GM12873 (cell line): ENCODE measurements at regions not wholly inside any gene's neighbourhood (a gene's known extent, or its start where the extent isn't known, plus 50 kb on each side); places are given as distances from the start of the nearest gene placed in this dataset.

ENCODE experiments used
- TF ChIP-seq, protein P1 (sequence below): IDR thresholded peaks from 2 replicates; pipeline ENCODE4 v1.5.1; 2012; ENCODE audit warnings: low read depth, mild to moderate bottlenecking, moderate library complexity, low read length, control low read depth; ENCODE audit not compliant: insufficient read depth; ENCODE audit errors: missing control alignments

DNA sequence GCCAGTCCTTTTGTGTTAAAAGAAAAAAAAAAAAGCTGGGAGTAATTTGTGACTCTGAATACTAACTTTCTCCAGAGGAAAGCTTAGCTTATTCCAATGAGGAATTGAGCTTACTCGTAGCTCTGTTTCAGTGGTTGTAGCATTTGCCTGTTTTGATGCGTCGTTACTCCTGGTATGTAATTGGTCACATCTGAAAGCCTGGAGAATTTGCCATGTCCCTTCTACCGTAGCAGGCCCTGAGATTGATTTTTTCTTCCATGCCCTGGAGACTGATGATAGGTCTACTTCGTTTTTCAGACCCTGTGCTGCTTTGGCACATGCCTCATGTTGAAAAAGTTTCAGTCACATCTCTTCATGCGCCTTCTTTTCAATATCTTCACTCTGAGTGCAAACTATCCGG lies 1103.0 kb downstream of the PLA2G4A start:
- TF ChIP-seq, protein P1, sequence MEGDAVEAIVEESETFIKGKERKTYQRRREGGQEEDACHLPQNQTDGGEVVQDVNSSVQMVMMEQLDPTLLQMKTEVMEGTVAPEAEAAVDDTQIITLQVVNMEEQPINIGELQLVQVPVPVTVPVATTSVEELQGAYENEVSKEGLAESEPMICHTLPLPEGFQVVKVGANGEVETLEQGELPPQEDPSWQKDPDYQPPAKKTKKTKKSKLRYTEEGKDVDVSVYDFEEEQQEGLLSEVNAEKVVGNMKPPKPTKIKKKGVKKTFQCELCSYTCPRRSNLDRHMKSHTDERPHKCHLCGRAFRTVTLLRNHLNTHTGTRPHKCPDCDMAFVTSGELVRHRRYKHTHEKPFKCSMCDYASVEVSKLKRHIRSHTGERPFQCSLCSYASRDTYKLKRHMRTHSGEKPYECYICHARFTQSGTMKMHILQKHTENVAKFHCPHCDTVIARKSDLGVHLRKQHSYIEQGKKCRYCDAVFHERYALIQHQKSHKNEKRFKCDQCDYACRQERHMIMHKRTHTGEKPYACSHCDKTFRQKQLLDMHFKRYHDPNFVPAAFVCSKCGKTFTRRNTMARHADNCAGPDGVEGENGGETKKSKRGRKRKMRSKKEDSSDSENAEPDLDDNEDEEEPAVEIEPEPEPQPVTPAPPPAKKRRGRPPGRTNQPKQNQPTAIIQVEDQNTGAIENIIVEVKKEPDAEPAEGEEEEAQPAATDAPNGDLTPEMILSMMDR, result no peak

DNA sequence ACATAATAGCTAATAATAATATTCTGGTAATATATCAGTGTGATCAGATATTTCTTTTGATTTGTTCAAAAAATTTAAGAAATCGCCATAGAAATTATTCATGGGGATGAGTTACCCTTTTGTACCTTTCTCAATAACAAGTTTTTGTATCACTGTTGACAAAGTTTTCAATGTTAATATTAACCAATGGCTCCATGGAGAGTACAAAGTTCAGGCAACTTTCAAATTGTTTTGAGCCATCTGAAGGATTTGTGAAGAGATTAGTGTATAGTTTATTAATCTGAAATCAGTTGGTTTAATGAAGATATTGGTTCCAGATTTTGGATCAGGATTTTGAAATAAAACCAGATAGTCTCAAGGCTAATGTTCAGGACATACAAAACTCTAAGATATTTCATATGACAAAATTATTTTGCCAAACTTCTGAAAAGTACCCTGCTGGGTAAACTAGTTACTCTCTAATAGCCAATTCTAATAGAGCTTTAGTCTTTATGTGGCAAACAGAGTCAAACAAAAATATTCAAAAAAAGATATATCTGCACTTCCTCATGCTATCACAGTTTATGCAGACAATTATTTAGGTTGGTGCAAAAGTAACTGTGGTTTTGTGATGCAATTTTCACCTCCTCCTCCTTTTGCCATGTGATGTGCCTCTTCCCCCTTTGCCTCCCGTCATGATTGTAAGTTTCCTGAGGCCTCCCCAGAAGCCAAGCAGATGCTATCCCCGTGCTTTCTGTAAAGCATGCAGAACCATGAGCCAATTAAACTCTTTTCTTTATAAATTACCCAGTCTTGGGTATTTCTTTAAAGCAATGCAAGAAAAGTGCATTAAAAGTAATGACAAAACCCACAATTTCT lies 1105.0 kb downstream of the PLA2G4A start:
- TF ChIP-seq, protein P1, result no peak

DNA sequence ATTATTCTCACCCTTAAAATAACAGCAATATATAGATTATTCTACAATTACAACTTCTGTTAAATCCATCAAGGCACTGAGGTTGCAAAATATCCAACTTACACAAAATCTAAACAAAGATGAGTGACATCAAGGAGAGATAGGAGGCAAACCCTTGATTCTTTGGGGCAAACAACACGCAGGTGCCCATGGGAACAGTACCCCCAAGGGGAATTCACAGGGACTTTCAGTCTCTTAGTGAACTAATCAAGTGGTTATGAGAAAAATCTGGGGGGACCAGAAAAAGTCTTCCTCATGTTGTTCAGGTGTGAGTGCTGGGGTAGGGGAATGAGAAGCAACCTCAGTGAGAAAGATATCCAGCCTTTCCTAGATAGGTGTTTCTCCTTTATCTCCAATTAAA lies 1107.9 kb downstream of the PLA2G4A start:
- TF ChIP-seq, protein P1, result no peak

DNA sequence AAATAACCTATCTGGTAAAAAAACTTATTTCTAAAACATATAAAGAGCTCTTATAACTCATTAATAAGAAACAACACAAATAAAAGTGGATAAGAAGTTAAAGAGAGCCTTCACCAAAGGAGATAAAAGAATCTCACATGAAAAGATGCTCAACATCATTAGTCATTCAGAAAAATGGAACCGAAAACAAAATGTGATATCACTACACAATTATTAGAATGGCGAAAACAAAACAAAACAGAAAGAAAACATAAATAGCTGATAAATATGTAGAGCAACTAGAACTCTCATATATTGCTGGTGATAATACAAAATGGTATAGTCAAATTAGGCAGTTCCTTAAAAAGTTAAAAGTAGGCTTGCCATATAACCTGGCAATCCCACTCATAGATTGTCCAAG lies 1109.3 kb downstream of the PLA2G4A start:
- TF ChIP-seq, protein P1, result no peak

DNA sequence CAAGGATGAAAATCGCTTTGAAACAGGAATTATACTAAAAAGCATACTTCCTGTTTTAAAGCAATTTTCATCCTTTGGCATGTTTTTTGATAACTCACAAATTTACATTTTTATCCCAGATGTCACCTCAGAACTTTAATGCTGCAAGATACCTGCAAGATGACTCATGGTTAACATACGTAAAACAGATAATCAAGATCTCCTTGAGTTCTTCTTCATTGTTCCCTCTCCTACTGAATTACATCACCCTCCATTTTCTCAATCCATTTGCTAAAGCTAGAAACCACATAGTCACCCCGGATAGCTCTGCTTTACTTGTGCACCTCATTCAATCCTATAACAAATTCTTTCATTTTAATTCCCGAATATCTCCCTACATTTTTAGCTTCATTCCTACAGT lies 1114.2 kb downstream of the PLA2G4A start:
- TF ChIP-seq, protein P1, result no peak

DNA sequence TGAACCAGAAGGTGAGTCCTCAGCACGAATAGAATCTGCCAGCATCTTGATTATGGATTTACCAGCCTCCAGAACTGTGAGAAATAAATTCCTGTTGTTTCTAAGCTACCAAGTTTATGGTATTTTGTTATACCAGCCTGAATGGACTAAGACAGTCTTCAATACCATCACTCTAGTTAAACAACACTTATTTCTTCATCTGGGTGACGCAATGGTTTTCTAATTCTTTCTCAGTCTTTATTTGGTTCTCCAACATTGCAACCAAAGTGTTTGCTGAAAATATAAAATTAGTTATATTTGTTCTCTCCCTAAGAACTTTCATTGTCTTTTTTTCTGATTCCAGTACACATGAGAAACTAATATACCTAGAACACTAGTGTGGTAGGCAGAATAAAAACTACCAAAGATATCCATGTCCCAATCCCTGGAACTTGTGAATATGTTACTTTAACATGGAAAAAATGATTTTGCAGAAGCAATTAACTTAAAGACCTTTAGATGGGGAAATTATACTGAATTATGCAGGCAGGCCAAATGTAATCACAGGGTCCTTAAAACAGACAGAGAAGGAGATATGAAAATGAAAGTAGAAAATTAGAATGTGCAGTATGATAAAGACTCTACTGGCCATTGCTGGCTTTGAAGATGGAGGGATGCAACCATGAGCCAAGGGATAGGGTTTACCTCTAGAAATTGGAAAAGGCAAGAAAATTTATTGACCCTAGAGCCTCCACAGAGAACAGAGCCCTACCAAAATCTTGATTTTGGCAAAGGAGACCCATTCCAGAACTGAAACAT lies 1115.1 kb downstream of the PLA2G4A start:
- TF ChIP-seq, protein P1, result no peak

DNA sequence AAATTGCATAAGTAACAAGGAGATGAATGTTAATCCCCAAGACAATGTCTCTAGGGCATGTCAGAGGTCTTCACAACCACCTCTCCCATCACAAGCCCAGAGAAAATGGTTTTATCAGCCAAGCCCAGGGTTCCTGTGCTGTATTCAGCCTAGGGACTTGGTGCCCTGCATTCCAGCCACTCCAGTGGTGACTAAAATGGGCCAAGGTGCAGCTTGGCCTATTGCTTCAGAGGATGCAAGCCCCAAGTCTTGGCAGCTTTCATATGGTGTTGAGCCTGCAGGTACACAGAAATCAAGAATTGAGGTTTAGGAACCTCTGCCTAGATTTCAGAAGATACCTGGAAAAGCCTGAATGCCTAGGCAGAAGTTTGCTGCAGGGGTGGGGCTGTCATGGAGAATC lies 1118.6 kb downstream of the PLA2G4A start:
- TF ChIP-seq, protein P1, result no peak
